OCI-LY1 (cell line): ENCODE measurements at regions not wholly inside any gene's neighbourhood (a gene's known extent, or its start where the extent isn't known, plus 50 kb on each side); places are given as distances from the start of the nearest gene placed in this dataset.

Experiments
- CTCF ChIP-seq: fragments of 200-600 bp; sonication (generic), shearing (Covaris generic); IDR thresholded peaks from 2 replicates; pipeline ENCODE4 v1.5.1; 2017; ENCODE audit warnings: mild to moderate bottlenecking, antibody characterized with exemption, low read length, moderate library complexity, mixed read lengths
- EZH2 ChIP-seq: fragments of 200-600 bp; sonication (generic), shearing (Covaris generic); IDR thresholded peaks from 2 replicates; pipeline ENCODE4 v1.8.0; 2017; ENCODE audit warnings: borderline replicate concordance, mixed run types, mild to moderate bottlenecking, antibody characterized with exemption, low read length, moderate library complexity, mixed read lengths

- TF ChIP-seq CTCF (no peak), EZH2 (no peak)
Observed at GRCh38 chr6:66265737-66266136, 558.7 kb upstream of the EYS start.
